ENCODE measurements at regions not wholly inside any gene's neighbourhood (a gene's known extent, or its start where the extent isn't known, plus 50 kb on each side); places are given as distances from the start of the nearest gene placed in this dataset.

- peak; percentile 39 for TF ChIP-seq CTCF (conservative IDR thresholded peaks at IDR 0.05; ENCODE audit: low read length)
- no peak for TF ChIP-seq EZH2phosphoT487 (IDR thresholded peaks at IDR 0.05; ENCODE audit: borderline replicate concordance)
Observed at GRCh38 chr6:25138233-25138933, 140.8 kb upstream of the CARMIL1 start.

All from Loucy (cell line).